ENCODE measurements at regions not wholly inside any gene's neighbourhood (a gene's known extent, or its start where the extent isn't known, plus 50 kb on each side); places are given as distances from the start of the nearest gene placed in this dataset.

DNA sequence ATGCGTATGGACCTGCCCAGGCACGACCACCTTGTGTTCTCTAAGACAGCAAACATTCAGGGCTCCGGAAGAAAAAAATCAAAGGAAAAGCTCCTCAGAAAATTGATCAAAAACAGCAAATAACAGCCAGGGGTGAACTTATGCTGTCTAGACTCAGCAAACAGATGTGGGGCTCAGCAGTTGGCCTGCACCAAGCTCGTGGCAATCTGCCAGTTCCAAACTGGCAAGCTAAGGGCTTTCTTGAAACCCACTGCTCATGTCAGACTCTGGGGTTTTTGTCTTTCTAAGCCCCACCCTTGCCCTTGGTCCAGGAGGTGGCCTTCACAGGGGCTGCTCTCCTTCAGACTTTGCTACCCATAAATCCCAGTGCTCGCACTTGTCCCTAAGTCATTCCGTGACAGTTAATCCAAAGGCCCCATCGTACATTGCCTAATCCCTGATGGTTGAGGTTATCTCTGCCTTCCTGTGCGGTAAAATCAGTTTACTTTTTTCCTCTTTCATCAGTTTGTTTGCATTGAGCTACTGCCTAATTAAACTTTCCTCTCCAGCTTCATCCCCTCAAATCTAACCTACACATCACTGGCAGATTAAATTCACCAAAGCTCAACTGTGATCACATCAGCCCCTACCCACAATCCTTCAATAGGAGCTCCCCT is 408.0 kb downstream of the LRATD1 start:
- TF ChIP-seq POLR2AphosphoS5 (IDR thresholded peaks at IDR 0.05) (no peak), EP300 (IDR thresholded peaks at IDR 0.05) (no peak), POLR2A (IDR thresholded peaks at IDR 0.05; ENCODE audit: low read depth) (no peak)
- TF ChIP-seq, protein P1, sequence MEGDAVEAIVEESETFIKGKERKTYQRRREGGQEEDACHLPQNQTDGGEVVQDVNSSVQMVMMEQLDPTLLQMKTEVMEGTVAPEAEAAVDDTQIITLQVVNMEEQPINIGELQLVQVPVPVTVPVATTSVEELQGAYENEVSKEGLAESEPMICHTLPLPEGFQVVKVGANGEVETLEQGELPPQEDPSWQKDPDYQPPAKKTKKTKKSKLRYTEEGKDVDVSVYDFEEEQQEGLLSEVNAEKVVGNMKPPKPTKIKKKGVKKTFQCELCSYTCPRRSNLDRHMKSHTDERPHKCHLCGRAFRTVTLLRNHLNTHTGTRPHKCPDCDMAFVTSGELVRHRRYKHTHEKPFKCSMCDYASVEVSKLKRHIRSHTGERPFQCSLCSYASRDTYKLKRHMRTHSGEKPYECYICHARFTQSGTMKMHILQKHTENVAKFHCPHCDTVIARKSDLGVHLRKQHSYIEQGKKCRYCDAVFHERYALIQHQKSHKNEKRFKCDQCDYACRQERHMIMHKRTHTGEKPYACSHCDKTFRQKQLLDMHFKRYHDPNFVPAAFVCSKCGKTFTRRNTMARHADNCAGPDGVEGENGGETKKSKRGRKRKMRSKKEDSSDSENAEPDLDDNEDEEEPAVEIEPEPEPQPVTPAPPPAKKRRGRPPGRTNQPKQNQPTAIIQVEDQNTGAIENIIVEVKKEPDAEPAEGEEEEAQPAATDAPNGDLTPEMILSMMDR (IDR thresholded peaks at IDR 0.05): no peak
